ENCODE measurements at regions not wholly inside any gene's neighbourhood (a gene's known extent, or its start where the extent isn't known, plus 50 kb on each side); places are given as distances from the start of the nearest gene placed in this dataset.

DNA sequence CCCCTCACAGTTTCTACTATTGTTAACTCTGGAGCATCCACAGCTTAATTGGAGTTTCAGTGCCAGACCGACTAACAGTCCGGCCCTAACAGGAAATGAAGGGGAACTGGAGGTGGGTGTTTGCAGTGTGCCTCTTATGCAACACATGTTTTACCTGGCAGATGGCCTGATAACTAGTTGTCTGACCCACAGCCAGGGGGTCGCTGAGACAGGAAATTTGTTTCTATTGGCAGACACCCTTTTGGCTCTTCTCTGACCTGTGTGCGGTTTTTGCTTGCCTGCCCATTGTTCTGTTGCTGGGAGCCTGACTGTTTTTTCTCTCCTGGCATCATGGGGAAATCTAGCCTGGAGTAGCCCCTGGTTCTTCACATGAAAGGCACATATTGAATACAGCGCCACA, 1329.8 kb downstream of the DSC3 start:
- Histone ChIP-seq H3K4me3 (no peak overlapping the region), H3K27me3 (ENCODE audit: low read depth) (no peaks in the 10 kb centered on the region), H3K36me3 (no peaks in the 10 kb centered on the region), H3K4me1 (no peaks in the 10 kb centered on the region), H3K9me3 (no peaks in the 10 kb centered on the region), H3K27ac (no peak overlapping the region)
- intact Hi-C loops (cut with DNase I), result no loop called here
- DNase-seq (no peak), ATAC-seq (peak in 1 of 2 donors; percentile 31)
- TF ChIP-seq, protein P1, sequence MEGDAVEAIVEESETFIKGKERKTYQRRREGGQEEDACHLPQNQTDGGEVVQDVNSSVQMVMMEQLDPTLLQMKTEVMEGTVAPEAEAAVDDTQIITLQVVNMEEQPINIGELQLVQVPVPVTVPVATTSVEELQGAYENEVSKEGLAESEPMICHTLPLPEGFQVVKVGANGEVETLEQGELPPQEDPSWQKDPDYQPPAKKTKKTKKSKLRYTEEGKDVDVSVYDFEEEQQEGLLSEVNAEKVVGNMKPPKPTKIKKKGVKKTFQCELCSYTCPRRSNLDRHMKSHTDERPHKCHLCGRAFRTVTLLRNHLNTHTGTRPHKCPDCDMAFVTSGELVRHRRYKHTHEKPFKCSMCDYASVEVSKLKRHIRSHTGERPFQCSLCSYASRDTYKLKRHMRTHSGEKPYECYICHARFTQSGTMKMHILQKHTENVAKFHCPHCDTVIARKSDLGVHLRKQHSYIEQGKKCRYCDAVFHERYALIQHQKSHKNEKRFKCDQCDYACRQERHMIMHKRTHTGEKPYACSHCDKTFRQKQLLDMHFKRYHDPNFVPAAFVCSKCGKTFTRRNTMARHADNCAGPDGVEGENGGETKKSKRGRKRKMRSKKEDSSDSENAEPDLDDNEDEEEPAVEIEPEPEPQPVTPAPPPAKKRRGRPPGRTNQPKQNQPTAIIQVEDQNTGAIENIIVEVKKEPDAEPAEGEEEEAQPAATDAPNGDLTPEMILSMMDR (IDR thresholded peaks at IDR 0.05), result no peak

DNA sequence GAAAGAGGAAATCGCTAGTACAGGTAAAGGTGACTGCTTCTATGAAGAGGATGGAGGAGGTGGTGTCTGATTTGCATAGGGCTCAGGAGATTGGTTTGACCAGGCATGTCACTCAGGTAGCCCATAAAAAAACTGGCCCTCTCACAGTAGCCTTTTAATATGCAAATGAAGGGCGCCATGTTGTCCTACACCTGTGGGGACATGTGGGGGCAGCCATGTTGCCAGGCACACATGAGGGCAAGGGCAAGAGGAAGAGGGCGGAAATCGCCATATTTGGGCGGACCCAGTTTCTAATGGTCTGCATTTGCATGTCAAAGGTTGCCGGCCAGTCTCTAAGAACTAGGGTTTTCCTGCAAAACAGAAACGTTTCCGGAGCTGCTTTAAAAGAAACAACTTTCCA, 1330.6 kb downstream of the DSC3 start:
- no peak overlapping the region for H3K27ac ChIP-seq
- no peak overlapping the region for H3K4me3 ChIP-seq
- H3K27me3 ChIP-seq (ENCODE audit: low read depth), result no peaks in the 10 kb centered on the region
- no peak for ATAC-seq
- no peaks in the 10 kb centered on the region for H3K4me1 ChIP-seq
- intact Hi-C loops (cut with DNase I), result no loop called here
- DNase-seq, result no peak
- H3K36me3 ChIP-seq, result no peaks in the 10 kb centered on the region
- no peaks in the 10 kb centered on the region for H3K9me3 ChIP-seq
- TF ChIP-seq, protein P1 (IDR thresholded peaks at IDR 0.05), result no peak

DNA sequence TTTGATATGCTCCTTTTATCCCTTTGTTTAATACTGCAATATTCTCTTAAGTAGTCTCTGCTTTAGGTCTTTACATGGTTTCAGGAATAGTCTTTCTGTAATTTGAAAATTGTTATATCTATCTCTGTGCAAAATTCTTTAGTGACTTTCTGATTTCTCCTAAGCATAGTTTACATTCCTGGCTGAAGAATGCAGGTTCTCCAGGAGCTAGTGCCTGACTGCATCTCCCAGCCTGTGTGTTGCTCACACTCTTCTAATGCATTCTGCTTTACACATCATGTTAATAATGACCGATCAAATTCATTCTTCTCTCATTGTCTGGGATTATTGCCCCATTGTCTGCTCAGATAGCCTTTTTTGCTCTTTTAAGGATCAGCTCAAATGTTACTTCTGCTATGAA, 1349.2 kb downstream of the DSC3 start:
- no peaks in the 10 kb centered on the region for H3K9me3 ChIP-seq
- no peak for ATAC-seq
- no peak for DNase-seq
- intact Hi-C loops (cut with DNase I), result no loop called here
- no peaks in the 10 kb centered on the region for H3K27me3 ChIP-seq (ENCODE audit: low read depth)
- H3K4me1 ChIP-seq, result no peaks in the 10 kb centered on the region
- H3K27ac ChIP-seq, result no peak overlapping the region
- TF ChIP-seq, protein P1 (IDR thresholded peaks at IDR 0.05), result no peak
- H3K36me3 ChIP-seq, result no peaks in the 10 kb centered on the region
- no peak overlapping the region for H3K4me3 ChIP-seq

DNA sequence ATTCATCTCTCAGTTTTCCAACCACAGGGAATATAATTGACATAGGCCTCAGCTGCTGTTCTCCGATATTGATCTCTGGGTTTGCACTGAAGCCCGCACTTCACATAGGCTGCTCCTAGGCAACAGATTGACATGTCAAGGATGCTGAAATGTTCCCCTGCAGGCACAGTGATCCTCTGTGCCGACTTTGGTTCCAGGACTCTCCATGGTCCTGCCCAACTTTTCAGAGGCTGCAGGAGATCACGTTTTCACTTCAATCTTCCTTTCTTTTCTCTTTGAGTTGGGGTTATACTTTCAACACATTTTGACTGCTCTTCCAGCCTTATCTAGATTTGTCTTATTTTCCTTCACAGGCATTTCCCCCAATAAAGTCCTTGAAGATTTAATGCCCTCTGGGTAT, 1361.0 kb downstream of the DSC3 start:
- ATAC-seq, result no peak
- H3K27me3 ChIP-seq (ENCODE audit: low read depth), result no peaks in the 10 kb centered on the region
- intact Hi-C loops (cut with DNase I), result no loop called here
- H3K9me3 ChIP-seq, result peaks cover 9% of the 10 kb centered on the region
- TF ChIP-seq, protein P1 (IDR thresholded peaks at IDR 0.05), result no peak
- H3K4me1 ChIP-seq, result no peaks in the 10 kb centered on the region
- no peaks in the 10 kb centered on the region for H3K36me3 ChIP-seq
- H3K27ac ChIP-seq, result no peak overlapping the region
- no peak overlapping the region for H3K4me3 ChIP-seq
- no peak for DNase-seq

DNA sequence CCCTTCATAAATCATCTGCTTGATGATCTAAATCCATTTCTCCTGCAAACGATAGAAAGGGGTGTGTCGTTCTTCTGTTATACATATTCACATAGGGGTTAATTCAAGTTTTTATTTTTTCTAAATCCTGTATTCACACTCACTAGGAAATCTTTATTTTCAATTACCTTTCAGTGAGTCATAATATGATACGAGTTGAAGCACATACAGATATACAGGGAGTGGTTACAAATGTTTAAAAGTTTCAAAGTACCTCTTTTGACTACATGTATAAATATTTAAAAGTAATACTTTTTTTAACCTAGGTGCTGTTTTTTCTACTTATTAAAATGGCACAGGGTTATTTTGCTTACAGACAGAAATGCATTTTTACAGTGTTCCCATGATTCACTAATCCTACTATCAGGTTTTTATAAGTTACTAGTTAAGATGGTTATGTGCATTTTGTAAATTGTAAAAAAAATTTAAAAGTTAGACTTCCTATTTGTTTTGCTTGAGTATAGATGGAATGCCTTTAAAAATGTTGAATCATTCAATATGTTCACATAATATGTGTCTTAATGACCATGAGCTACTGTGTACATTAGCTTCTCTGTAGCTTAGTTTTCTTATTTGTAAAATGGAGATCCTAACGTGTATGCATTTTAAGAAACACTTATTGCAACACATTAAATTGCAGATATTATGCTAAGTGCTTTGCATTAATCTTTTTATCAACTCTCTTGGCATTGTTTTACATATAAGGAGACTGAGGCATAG, 1378.1 kb downstream of the DSC3 start:
- H3K27ac ChIP-seq, result no peak overlapping the region
- no peaks in the 10 kb centered on the region for H3K36me3 ChIP-seq
- H3K27me3 ChIP-seq (ENCODE audit: low read depth), result no peaks in the 10 kb centered on the region
- intact Hi-C loops (cut with DNase I), result no loop called here
- TF ChIP-seq, protein P1 (IDR thresholded peaks at IDR 0.05), result no peak
- no peaks in the 10 kb centered on the region for H3K9me3 ChIP-seq
- DNase-seq (no peak), ATAC-seq (no peak)
- no peak overlapping the region for H3K4me3 ChIP-seq
- H3K4me1 ChIP-seq, result no peaks in the 10 kb centered on the region

All from lower lobe of right lung (tissue), 2 donors.